Ectodermal cell (in vitro differentiated cells): ENCODE measurements at regions not wholly inside any gene's neighbourhood (a gene's known extent, or its start where the extent isn't known, plus 50 kb on each side); places are given as distances from the start of the nearest gene placed in this dataset.

Source experiments
- H3K27ac ChIP-seq: 2 replicates; pipeline ENCODE4 v1.7.0; 2013; ENCODE audit warnings: mild to moderate bottlenecking, low read depth, low read length; ENCODE audit not compliant: insufficient read depth, poor library complexity, severe bottlenecking
- H3K27me3 ChIP-seq: 2 replicates; pipeline ENCODE4 v1.7.0; 2013; ENCODE audit warnings: mild to moderate bottlenecking, low read length; ENCODE audit not compliant: insufficient read depth, control insufficient read depth, poor library complexity, severe bottlenecking
- H3K36me3 ChIP-seq: one replicate; pipeline ENCODE4 v1.7.0; 2013; ENCODE audit warnings: low read length; ENCODE audit not compliant: control insufficient read depth, insufficient read depth
- H3K4me1 ChIP-seq: one replicate; pipeline ENCODE4 v1.7.0; 2013; ENCODE audit warnings: low read length; ENCODE audit not compliant: control insufficient read depth, insufficient read depth
- H3K4me3 ChIP-seq: 2 replicates; pipeline ENCODE4 v1.7.0; 2013; ENCODE audit warnings: low read depth, low read length, control low read depth; ENCODE audit not compliant: insufficient read depth
- H3K9me3 ChIP-seq: 2 replicates; pipeline ENCODE4 v1.7.0; 2013; ENCODE audit warnings: mild to moderate bottlenecking, low read length, moderate library complexity; ENCODE audit not compliant: control insufficient read depth
- WGBS, 2 experiments: methylation state at CpG; one replicate each; pipeline ENCODE4 v1.1.7; 2013; ENCODE audit warnings: missing lambda C conversion rate in 2 of 2; 5-methylcytosine and 5-hydroxymethylcytosine counted together

- Histone ChIP-seq H3K4me1 (no peaks in the 10 kb centered on the region), H3K4me3 (no peak overlapping the region), H3K9me3 (no peaks in the 10 kb centered on the region), H3K27ac (no peak overlapping the region), H3K27me3 (no peaks in the 10 kb centered on the region), H3K36me3 (no peaks in the 10 kb centered on the region)
- WGBS, 2 experiments: 100% methylated on average over 1 of the region's 1 CpG; no CpG with 5 or more reads in 1 of the 2 experiments
Observed at GRCh38 chr12:45621703-45622102, 107.8 kb upstream of the ARID2 start.

DNA sequence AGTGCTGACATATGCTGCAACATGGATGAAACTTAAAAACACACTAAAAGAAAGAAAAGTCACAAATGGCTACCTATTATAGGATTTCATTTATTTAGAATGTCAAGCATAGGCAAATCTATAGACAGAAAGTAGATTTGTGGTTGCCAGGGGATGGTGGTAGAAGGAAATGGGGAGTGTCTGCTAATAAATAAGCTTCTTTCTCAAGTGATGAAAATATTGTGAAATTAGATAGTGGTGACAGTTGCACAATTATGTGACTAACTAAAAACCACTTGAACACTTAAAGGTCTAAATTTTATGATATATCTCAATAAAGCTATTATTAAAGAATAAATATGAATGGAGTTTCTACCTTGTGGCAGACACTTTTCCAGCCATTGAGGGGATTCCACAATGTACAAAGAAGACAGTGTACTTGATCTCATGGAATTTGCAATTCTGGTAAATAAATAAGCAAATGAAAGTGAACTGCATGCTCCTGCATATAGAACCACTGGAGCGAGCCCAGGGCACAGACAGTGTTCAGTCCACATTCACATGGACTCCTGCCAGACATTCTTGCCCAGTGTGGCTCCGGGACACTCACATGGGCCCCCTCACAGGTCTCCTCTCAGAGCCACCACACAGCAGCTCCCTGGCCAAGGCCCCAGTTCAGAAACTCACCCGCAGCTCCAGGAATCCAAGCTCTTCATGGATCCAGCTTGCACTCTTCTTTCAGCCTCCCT lies 107.1 kb upstream of the ARID2 start:
- no peak overlapping the region for H3K27ac ChIP-seq
- no peaks in the 10 kb centered on the region for H3K27me3 ChIP-seq
- H3K9me3 ChIP-seq: no peaks in the 10 kb centered on the region
- no peaks in the 10 kb centered on the region for H3K4me1 ChIP-seq
- WGBS, 2 experiments: 92% methylated on average over 3 of the region's 3 CpGs
- H3K4me3 ChIP-seq: no peak overlapping the region
- no peaks in the 10 kb centered on the region for H3K36me3 ChIP-seq

GRCh38 chr12:45623221-45623620 lies 106.3 kb upstream of the ARID2 start:
- no peaks in the 10 kb centered on the region for H3K36me3 ChIP-seq
- 91 to 92% methylated on average over 4 to 5 of the region's 5 CpGs for WGBS, 2 experiments

GRCh38 chr12:45623940-45624339 lies 105.6 kb upstream of the ARID2 start:
- H3K4me3 ChIP-seq: no peak overlapping the region

More at GRCh38 chr12:45623221-45623620, 106.3 kb upstream of the ARID2 start:
- Histone ChIP-seq H3K4me1 (no peaks in the 10 kb centered on the region), H3K4me3 (no peak overlapping the region), H3K9me3 (no peaks in the 10 kb centered on the region), H3K27me3 (no peaks in the 10 kb centered on the region), H3K27ac (no peak overlapping the region)

DNA sequence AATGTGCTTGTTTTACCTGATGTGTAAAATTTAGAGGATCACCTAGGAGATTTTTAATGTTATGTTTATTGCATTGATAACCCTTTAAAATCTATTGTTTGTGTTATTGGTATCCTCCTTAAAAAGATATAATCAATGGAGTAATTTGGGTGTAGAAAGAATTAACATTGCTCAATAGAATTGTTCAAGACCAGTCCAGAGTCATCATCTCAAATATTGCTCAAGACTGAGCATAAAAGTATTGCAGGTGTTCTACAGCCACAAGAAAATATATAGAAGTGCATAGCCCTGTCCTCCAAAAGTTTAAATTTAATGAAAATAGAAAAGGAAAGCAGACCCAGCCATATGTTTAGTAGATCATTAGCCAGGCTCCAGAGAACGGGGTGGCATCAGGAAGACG lies 102.5 kb upstream of the ARID2 start:
- Histone ChIP-seq H3K27me3 (no peaks in the 10 kb centered on the region), H3K36me3 (no peaks in the 10 kb centered on the region), H3K4me3 (no peak overlapping the region), H3K4me1 (no peaks in the 10 kb centered on the region), H3K9me3 (no peaks in the 10 kb centered on the region), H3K27ac (no peak overlapping the region)
- 80 to 86% methylated on average over 2 of the region's 2 CpGs for WGBS, 2 experiments

More at GRCh38 chr12:45623940-45624339, 105.6 kb upstream of the ARID2 start:
- no peaks in the 10 kb centered on the region for H3K4me1 ChIP-seq
- no peaks in the 10 kb centered on the region for H3K27me3 ChIP-seq
- H3K9me3 ChIP-seq: no peaks in the 10 kb centered on the region
- H3K27ac ChIP-seq: no peak overlapping the region
- H3K36me3 ChIP-seq: no peaks in the 10 kb centered on the region
- 93% methylated on average over 2 of the region's 2 CpGs for WGBS, 2 experiments

DNA sequence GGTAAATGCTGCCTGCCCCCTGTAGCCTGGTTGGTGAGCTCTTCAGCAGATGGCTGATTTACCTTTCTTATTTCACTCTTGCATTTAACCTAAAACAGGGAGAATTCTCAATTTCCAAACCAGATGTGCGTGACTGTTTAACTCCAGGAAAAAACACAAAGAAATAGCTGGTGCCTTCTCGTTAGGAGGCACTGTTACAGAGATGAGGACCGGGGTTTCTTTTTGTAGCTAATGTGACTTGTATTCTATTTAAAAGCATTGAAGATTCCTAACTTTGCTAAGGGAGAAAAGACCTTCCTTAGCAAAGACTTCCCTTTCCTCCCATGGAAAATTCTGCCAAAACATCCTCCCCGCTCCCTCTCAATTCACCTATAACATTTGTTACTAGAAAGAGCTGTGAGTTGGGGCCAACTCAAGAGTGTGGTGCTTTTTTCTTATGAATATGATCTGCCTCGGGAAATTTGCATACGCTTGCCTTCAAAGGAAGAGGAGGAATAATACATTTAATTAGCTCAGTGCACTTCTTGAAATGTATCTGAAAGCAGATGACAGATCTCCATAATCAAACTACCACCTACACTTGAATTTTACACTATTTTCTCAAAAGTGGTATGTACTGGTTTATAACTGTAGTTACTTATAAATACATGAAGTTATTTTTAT lies 102.0 kb upstream of the ARID2 start:
- Histone ChIP-seq H3K4me1 (no peaks in the 10 kb centered on the region), H3K9me3 (no peaks in the 10 kb centered on the region), H3K27me3 (no peaks in the 10 kb centered on the region), H3K36me3 (no peaks in the 10 kb centered on the region), H3K27ac (no peak overlapping the region), H3K4me3 (no peak overlapping the region)
- 79 to 88% methylated on average over 5 to 6 of the region's 6 CpGs for WGBS, 2 experiments

- H3K4me3 ChIP-seq: no peak overlapping the region
- H3K27ac ChIP-seq: no peak overlapping the region
- H3K27me3 ChIP-seq: no peaks in the 10 kb centered on the region
- H3K9me3 ChIP-seq: no peaks in the 10 kb centered on the region
- H3K4me1 ChIP-seq: no peaks in the 10 kb centered on the region
- no peaks in the 10 kb centered on the region for H3K36me3 ChIP-seq
Observed at GRCh38 chr12:45629292-45629691, 100.2 kb upstream of the ARID2 start.

DNA sequence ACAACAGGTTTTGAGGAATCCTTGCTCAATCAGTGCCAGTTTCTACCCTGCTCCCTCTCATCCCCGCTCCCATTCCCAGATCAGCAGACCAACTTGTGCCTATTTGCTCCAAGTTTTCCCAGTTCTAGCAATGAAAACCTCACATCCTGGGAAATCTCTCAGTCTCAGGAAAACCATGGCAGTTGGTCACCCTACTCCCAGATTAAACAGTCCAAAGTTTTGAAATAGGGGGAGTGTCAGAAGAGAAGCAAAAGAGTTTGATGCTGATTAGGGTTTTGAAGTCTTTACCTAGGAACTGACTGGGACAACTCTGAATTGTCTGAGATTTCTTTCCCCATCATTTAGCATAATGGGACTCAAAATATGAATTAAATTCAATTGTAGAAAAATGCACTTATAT lies 95.8 kb upstream of the ARID2 start:
- 85 to 98% methylated on average over 1 of the region's 1 CpG for WGBS, 2 experiments
- Histone ChIP-seq H3K27me3 (no peaks in the 10 kb centered on the region), H3K9me3 (no peaks in the 10 kb centered on the region), H3K36me3 (no peaks in the 10 kb centered on the region), H3K27ac (no peak overlapping the region), H3K4me3 (no peak overlapping the region), H3K4me1 (no peaks in the 10 kb centered on the region)

DNA sequence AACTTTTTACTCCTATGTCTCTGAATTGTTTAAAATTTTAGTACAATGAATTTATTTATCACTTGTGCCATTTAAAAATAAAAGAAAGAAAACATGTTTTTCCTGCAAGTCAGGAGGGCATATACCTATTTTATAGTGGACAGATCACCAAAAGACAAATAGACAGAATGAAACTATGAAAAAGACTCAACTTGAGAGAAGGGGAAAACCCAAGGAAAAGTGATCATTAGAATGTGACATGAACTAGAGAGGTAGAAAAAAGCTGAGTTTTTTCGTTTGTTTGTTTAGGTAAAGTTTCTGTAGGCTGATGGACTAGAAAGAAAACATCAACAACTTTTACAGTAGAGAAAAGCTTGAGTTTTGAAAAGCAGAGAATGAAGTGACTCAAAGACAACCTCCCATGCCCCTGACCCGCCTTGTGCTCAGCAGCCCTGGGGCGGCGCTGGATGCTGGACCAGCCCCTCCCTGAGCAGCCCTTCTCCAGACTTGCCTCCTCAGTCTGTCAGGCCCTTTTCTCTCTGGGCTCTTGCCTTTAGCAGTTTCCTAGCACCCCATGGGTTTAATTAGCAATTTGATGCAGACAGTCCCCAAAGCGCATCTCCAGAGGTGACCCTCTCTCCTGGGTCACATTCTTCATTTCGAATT lies 95.1 kb upstream of the ARID2 start:
- no peaks in the 10 kb centered on the region for H3K27me3 ChIP-seq
- H3K36me3 ChIP-seq: no peaks in the 10 kb centered on the region
- H3K4me1 ChIP-seq: no peaks in the 10 kb centered on the region
- H3K4me3 ChIP-seq: no peak overlapping the region
- 66 to 72% methylated on average over 6 of the region's 6 CpGs for WGBS, 2 experiments
- H3K27ac ChIP-seq: no peak overlapping the region
- H3K9me3 ChIP-seq: no peaks in the 10 kb centered on the region

DNA sequence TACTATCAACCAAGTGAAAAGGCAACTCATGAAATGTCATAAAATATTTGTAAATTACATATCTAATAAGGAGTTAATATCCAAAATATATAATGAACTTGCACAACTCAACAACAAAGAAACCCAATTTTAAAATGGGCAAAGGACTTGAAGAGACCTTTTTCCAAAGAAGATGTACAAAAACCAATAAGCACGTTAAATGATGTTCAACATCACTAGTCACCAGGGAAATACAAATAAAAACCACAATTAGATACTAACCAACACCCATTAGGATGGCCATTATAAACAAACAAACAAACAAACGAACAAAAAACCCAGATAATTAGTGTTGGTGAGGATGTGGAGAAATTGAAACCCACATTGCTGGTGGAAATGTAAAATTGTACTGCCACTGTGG lies 92.3 kb upstream of the ARID2 start:
- no peaks in the 10 kb centered on the region for H3K4me1 ChIP-seq
- H3K36me3 ChIP-seq: no peaks in the 10 kb centered on the region
- no peaks in the 10 kb centered on the region for H3K9me3 ChIP-seq
- 94 to 97% methylated on average over 1 of the region's 2 CpGs for WGBS, 2 experiments
- H3K4me3 ChIP-seq: no peak overlapping the region
- no peak overlapping the region for H3K27ac ChIP-seq
- H3K27me3 ChIP-seq: no peaks in the 10 kb centered on the region
